CD4-positive, alpha-beta T cell treated with Interleukin-4 for 1 hour (primary cell): ENCODE measurements at regions not wholly inside any gene's neighbourhood (a gene's known extent, or its start where the extent isn't known, plus 50 kb on each side); places are given as distances from the start of the nearest gene placed in this dataset.

Experiments
- DNase-seq, 2 donors: peaks; one replicate each; pipeline ENCODE4 v3.0.0-alpha.2; 2020 to 2022

DNA sequence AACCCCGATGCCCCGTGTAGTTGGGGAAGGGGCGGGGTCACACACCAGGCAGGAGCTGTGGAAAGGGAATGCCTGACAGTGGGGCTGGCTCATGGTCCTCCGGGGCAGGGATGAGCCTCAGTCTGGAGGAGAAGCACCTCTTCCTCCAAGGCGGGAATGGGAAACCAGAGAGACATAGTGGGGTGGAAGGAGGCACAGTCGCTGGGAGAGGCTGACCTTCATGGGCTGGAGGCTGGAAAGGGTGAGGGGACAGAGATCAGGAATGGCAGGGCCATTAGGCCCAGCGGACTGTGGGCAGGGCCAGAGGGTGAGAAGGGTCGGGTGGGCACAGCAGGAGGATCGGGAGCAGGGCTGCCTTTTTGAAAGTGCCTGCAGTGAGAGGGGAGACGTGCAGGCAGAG lies 65.8 kb upstream of the LINGO1 start:
- DNase-seq, result no peak

DNA sequence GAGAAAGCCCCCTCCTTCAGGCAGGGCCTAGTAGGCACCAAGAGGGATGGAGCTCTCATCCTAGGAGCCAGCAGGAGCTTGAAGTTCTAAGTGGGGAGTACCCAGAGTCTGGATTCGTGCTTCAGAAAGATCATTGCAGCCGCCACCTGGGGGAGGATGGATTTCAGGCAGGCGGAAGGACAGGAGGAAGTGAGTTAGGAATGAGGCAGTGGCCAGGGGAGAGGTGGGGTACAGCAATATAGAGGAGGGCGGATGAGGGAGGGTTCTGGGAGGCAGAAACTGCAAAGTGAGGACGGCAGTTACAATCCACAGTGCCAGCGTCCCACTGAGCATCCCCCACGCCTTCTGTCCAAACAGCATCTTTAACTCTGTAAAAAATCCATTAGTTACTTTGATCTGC lies 65.2 kb upstream of the LINGO1 start:
- no peak for DNase-seq

DNA sequence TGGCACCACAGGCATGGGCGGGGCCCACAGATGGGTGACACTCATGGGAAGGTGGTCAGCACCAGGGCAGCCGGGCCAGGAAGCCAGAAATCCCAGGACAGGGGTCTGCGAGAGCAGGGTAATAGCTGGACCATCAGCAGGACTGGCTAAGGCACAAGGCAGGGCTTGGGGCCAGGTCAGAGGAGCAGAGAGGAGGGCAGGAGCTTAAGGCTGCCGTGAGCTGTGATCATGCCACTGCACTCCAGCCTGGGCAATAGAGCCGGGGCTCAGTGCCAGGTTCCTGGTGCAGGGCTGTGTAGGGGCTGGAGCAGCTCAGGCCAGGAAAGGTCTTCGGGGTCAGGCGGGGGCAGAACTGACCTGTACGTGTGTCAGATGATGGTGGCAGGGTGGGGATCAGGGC lies 64.2 kb upstream of the LINGO1 start:
- no peak for DNase-seq

DNA sequence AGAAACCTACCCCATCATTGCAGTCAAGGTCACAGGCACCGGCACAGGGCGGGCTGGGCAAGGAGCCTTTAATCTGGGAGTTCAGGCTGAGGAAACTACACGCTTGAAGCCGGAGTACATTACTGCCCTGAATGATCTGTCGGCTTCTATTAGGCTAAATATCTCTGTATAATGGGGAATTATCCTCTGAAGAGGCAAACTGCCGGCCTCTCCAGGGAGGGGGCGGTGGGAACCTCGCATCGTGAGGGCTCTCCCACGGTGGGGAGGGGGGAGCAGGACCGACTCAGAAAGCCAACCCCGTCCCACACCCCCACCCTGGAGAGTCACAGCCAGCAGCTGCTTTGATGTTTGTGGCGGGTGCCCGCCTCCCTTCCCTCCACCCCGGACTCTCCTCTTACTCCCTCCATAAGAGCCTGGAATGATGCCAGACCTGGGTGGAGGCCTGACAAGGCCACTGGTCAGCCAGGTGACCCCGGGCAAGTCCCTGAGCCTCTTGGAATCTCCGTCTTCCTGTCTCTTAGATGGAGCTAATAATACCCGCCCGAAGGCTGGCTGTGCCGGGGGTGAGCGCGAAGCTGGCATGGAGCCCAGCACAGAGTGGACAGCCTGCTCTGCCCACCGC lies 63.4 kb upstream of the LINGO1 start:
- DNase-seq, result no peak

DNA sequence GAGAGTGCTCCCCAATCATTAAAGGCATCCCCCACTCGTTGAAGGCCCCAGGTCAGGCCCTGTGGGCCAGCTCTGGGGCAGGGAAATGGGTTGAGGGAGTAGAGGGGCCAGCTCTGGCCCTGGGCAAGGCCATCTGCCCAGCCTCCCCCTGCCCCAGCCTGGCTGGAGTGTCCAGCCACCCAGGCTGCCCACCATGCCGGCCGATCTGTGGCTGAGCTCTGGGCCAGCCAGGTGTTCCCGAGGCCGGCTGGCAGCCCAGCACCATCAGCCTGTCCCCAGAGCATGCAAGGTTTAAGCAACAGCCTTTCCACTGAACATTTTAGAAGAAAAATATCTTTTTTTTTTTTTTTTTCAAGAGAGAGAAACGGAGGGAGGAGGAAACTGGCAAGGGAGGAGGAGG lies 62.8 kb upstream of the LINGO1 start:
- DNase-seq, result no peak

DNA sequence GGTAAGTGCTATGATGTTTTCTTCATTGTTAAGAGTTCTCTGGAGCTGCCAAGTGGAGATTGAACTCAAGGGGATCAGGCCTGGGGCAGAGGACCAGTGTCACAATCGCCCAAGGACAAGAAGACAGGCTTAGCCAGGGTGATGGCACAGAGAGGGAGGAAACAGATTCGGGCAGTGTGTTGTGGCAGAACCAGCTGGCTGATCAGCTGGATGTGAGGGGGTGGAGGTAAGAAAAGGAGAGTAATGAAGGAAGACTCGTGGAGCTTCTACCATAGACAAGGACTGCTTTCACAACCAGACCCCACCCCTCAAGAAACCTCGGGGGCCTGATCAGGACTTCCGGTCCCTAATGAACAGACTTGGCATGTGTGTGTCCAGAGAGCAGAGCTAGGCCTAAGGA lies 60.9 kb upstream of the LINGO1 start:
- DNase-seq, result no peak

DNA sequence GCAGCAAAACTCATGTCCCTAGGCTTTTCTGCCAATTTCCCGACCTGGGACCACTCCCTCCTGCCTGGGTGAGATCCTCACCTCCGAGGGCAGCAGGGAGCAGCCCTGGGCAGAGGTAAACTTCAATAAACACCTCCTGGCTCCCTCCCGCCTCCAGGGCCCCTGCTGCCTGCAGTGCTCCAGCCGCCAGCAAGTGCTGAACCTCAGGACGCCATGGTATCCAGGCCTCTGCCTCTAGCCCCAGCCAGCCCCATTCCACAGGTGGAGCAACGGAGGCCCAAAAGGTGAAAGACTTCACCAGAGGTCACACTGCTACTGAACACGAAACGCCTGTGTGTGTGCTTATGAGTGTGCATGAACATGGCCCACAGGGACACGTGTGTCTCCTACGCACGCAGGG lies 59.9 kb upstream of the LINGO1 start:
- no peak for DNase-seq

DNA sequence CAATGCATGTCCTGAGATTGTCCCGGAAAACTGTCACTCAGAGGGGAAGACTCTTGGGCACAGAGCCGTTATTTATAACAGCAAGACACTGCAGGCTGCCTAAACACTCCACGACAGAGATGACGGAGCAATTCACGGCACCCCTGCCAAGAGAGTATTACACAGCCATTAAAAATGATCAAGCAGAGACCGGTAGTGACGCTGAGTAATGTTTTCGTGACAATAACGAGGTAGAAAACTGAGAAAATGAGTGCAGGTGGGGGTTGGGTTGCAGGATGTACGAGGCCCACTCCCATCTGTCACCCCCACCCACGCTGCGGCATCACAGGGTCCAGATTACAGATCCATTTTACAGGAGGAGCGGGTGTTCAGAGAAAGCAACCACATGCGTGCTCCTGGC lies 58.9 kb upstream of the LINGO1 start:
- DNase-seq, result no peak

DNA sequence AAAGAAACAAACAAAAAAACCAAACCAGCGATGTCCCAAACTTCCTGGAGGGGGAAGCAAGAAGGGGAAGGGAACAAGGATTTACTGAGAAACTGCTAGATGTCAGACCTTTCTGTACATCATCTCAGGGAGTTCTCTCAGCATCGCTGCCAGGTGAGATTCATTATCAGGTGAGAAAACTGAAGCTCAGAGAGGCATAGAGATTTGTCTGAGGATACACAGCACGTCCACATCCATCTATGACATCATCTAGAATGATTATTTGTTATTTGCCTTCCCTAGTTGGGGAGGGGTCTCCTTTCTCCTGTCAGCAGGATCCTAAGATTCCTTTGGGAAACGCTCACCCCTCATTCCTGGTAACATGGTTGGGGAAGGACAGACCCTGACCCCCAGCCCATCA lies 57.1 kb upstream of the LINGO1 start:
- no peak for DNase-seq

DNA sequence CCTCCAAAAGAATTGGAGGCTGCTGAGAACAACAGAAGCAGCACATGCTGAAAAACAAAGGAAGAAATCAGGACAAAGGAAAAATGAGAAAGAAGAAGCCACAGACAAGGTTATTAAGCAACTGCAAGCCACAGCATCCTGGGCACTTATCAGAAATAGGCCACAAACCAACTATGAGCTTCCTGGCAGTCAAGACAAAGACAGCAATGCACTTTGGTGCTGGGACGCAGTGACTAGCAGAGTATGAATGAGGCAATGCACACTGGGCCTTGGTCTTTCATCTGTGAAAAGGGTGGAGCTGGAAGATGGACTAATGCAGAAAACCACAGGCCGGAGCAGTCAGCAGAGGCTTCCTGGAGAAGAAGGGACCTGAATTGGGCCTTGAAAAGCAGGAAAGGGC lies 56.0 kb upstream of the LINGO1 start:
- DNase-seq, result no peak

DNA sequence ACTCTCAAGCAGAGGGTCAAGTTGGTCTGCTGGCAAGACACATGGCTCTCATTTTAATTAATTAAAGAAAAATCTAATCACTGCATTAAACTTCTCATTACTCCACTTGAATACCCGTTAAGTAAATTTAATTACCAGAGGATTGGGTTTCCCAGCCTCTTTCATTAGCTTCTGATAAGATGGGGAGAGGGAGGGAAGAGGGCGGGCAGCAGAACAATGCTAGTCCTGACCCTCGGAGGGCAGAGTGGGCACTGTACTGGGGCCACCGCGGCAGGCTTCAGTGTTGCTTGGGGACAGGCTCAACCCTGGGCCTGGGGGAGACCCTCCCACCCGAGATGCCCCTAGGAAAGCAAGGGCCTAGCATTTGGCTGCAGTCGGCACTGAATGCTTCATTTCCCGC lies 55.6 kb upstream of the LINGO1 start:
- DNase-seq, result no peak

DNA sequence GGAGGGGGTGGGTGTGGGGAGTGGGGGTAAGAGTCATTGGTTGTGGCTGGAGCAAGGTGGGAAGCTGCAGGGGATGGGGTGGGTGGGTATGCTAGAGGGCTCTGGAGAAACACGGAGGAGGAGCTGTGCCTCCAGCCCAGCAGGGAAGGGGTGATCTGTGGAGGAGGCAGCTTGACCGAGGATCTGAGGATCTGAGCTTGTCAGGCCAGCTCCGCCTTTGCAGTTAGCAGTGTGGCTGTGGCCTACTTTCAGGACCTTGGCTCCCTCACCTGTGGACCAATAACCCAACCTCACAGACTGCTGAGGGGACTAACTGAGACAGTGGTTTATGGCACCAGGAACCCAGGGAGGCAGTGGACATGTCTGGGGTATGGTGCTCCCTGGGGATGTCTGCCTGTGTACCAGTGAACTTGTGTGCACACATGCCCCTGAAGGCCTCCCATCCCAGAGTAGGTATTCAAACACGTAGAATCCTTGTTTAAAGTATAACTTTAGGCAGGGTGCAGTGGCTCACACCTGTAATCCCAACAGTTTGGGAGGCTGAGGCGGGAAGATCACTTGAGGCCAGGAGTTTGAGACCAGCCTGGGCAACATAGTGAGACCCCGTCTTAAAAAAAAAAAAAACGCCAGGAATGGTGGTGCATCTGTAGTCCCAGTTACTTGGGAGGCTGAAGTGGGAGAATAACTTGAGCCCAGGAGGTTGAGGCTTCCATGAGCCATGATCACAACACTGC lies 52.5 kb upstream of the LINGO1 start:
- no peak for DNase-seq

DNA sequence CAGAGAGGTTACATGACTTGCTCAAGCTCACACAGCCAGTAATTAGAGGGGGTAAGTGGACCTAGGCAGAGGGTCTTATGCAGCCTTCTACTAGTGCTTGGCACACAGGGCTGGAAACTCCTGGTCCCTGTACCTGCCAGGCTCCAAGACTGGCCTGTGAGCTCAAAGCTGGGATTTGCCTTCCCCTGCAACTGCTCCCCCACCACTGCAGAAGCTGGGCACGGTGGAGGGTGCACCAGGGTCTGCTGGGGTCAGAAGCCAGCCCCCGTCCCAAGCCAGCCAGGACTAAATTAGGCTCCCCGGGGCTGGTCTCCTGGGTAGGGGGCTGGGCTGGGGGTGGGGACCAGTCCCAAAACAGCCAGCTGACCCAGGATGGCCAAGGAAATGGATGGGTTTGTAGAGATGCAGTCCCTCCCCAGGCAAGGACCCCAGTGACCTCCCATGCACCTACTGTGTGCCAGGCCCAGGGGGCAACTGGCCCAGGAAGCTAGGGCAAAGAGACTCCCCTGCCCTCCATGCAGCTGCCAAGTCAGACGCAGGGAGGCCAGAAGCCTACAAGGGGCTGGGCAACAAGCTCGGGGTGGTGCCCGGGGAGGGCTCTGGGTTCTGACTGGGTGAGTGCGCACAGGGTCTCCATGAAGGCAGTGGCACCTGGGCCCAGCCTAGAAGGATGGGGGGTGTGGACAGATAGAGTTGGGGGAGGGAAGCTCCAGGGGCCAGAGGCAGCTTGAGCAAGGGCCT lies 51.8 kb upstream of the LINGO1 start:
- DNase-seq, result no peak

DNA sequence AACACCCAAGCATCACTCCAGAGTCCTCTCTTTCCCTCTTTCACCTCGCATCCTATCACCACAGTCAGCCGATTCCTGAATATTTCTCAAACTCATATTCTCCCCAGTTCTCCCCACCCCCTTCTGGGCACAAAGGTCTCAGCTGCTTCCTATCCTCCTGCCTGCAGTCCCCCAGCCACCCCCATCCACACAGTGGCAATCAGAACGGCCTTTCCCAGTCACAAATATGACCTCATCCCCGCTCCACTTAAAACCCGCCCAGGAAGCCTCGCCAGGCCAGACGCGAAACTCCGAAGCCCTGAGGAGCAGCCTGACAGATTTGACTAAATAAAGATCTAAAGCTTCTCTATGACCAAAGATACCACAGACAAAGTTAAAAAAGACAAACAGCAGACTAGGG lies 49.9 kb upstream of the LINGO1 start:
- no peak for DNase-seq
